Stimulated activated CD4-positive, alpha-beta T cell treated with anti-CD3 and anti-CD28 coated beads, Interleukin-4, amount 100 ng/mL, for 24 hours (primary cell): ENCODE measurements at regions not wholly inside any gene's neighbourhood (a gene's known extent, or its start where the extent isn't known, plus 50 kb on each side); places are given as distances from the start of the nearest gene placed in this dataset.

Source experiments
- DNase-seq: peaks from one replicate; pipeline ENCODE4 v3.0.0-alpha.2; 2020

GRCh38 chr10:15462253-15462897 is 91.3 kb upstream of the FAM171A1 start:
- no peak for DNase-seq

GRCh38 chr10:15461353-15462108 is 90.4 kb upstream of the FAM171A1 start:
- no peak for DNase-seq

GRCh38 chr10:15460661-15461060 is 89.6 kb upstream of the FAM171A1 start:
- no peak for DNase-seq

GRCh38 chr10:15459218-15459617 is 88.1 kb upstream of the FAM171A1 start:
- no peak for DNase-seq

GRCh38 chr10:15457382-15457781 is 86.3 kb upstream of the FAM171A1 start:
- no peak for DNase-seq

GRCh38 chr10:15455456-15455855 is 84.4 kb upstream of the FAM171A1 start:
- DNase-seq: no peak

- DNase-seq: no peak
Observed at GRCh38 chr10:15453926-15454325, 82.8 kb upstream of the FAM171A1 start.

- DNase-seq: no peak
Observed at GRCh38 chr10:15453457-15453856, 82.4 kb upstream of the FAM171A1 start.

- DNase-seq: no peak
Observed at GRCh38 chr10:15452545-15452944, 81.5 kb upstream of the FAM171A1 start.

GRCh38 chr10:15451137-15452094 is 80.3 kb upstream of the FAM171A1 start:
- DNase-seq: no peak

GRCh38 chr10:15448598-15448997 is 77.5 kb upstream of the FAM171A1 start:
- DNase-seq: no peak

GRCh38 chr10:15445006-15445390 is 73.9 kb upstream of the FAM171A1 start:
- no peak for DNase-seq

- DNase-seq: no peak
Observed at GRCh38 chr10:15444105-15445005, 73.3 kb upstream of the FAM171A1 start.

- no peak for DNase-seq
Observed at GRCh38 chr10:15442056-15442455, 71.0 kb upstream of the FAM171A1 start.

- DNase-seq: no peak
Observed at GRCh38 chr10:15440204-15440711, 69.2 kb upstream of the FAM171A1 start.

GRCh38 chr10:15439341-15439842 is 68.3 kb upstream of the FAM171A1 start:
- DNase-seq: no peak

- no peak for DNase-seq
Observed at GRCh38 chr10:15436696-15437095, 65.6 kb upstream of the FAM171A1 start.

GRCh38 chr10:15433850-15434537 is 62.9 kb upstream of the FAM171A1 start:
- DNase-seq: peak; percentile 45

GRCh38 chr10:15432266-15432665 is 61.2 kb upstream of the FAM171A1 start:
- DNase-seq: no peak

- no peak for DNase-seq
Observed at GRCh38 chr10:15430969-15431771, 60.1 kb upstream of the FAM171A1 start.
